Stomach (tissue), 8 donors: ENCODE measurements at regions not wholly inside any gene's neighbourhood (a gene's known extent, or its start where the extent isn't known, plus 50 kb on each side); places are given as distances from the start of the nearest gene placed in this dataset.

ENCODE experiments used
- DNase-seq, 2 donors: peaks; one replicate each; pipeline versions ENCODE4 v3.0.0 to v3.0.0-alpha.2; 2013 to 2019
- H3K27ac ChIP-seq, 5 donors: fragments of 200-600 bp in 4 of 5; sonication (generic) in 4 of 5; one replicate each; pipeline ENCODE4 v1.5.1; 2013 to 2019; ENCODE audit warnings: mild to moderate bottlenecking in 1 of 5, moderate library complexity in 1 of 5
- H3K27me3 ChIP-seq, 3 donors: fragments of 200-600 bp; sonication (generic); one replicate each; pipeline ENCODE4 v1.5.1; 2017 to 2019; ENCODE audit warnings: mixed run types in 1 of 3
- H3K36me3 ChIP-seq, 4 donors: fragments of 200-600 bp; sonication (generic); 1 replicate in 3 of 4; 2 replicates in 1 of 4; pipeline ENCODE4 v1.5.1; 2016 to 2019
- H3K4me1 ChIP-seq, 4 donors: fragments of 200-600 bp; sonication (generic); one replicate each; pipeline ENCODE4 v1.5.1; 2016 to 2019
- H3K4me3 ChIP-seq, 4 donors: fragments of 200-600 bp; sonication (generic) in 3 of 4; one replicate each; pipeline ENCODE4 v1.5.1; 2016 to 2019; ENCODE audit warnings: mild to moderate bottlenecking in 1 of 4
- H3K9me3 ChIP-seq, 4 donors: fragments of 200-600 bp; sonication (generic); one replicate each; pipeline ENCODE4 v1.5.1; 2016 to 2019
- CTCF ChIP-seq, 7 experiments: fragments of 450-650 bp in 4 of 7; fragments of 200-600 bp in 3 of 7; sonication (generic) in 3 of 7; IDR thresholded peaks; one replicate each; pipeline ENCODE4 v1.5.1; 2016 to 2019; ENCODE audit warnings: antibody characterized with exemption in 7 of 7, control low read depth in 2 of 7, mild to moderate bottlenecking in 1 of 7
- EP300 ChIP-seq: sonication (generic); formaldehyde crosslinking; IDR thresholded peaks from one replicate; pipeline ENCODE4 v1.6.1; 2017; ENCODE audit warnings: antibody characterized with exemption
- POLR2A ChIP-seq, 4 donors: fragments of 450-650 bp; IDR thresholded peaks; one replicate each; pipeline ENCODE4 v1.6.1; 2016; ENCODE audit warnings: antibody characterized with exemption in 4 of 4, control low read depth in 2 of 4, mild to moderate bottlenecking in 1 of 4, moderate library complexity in 1 of 4
- POLR2AphosphoS5 ChIP-seq, 3 donors: sonication (generic); formaldehyde crosslinking; IDR thresholded peaks; one replicate each; pipeline ENCODE4 v1.6.1; 2016; ENCODE audit warnings: antibody characterized with exemption in 3 of 3
- WGBS, 5 donors: extraction: QIAGEN DNeasy Blood & Tissue Kit in 3 of 5; methylation state at CpG; one replicate each; pipeline versions ENCODE4 v1.1.5 to v1.1.7; 2013 to 2018; 5-methylcytosine and 5-hydroxymethylcytosine counted together
- intact Hi-C: fragments of 100-400 bp; cut with DNase I; formaldehyde crosslinking; loops from one replicate; pipeline ENCODE4 v1.15.1; 2023; ENCODE audit warnings: low total_unique reads
- donor health status: healthy with polysubstance abuse.
- donor health status: Bipolar disorder and iron deficiency.
- donor health status: healthy.

- no peak overlapping the region for H3K27ac ChIP-seq
- DNase-seq = no peak
- TF ChIP-seq POLR2A (IDR thresholded peaks at IDR 0.05) (no peak), EP300 (no peak), POLR2AphosphoS5 (IDR thresholded peaks at IDR 0.05) (no peak), CTCF (IDR thresholded peaks at IDR 0.05) (no peak)
- no peaks in the 10 kb centered on the region for H3K4me1 ChIP-seq
- H3K36me3 ChIP-seq = no peaks in the 10 kb centered on the region
- peaks cover 0 to 13% (median 2%) of the 10 kb centered on the region in 4 donors for H3K9me3 ChIP-seq
- intact Hi-C loops = no loop called here
- no peak overlapping the region for H3K4me3 ChIP-seq
- 46 to 70% (median 60%) methylated on average over 10 of the region's 10 CpGs for WGBS, 5 donors
- no peaks in the 10 kb centered on the region for H3K27me3 ChIP-seq
Observed at GRCh38 chr6:45801471-45802289, 214.0 kb downstream of the CLIC5 start.

GRCh38 chr6:45800911-45801310 is 214.7 kb downstream of the CLIC5 start:
- Histone ChIP-seq H3K4me1 (no peaks in the 10 kb centered on the region), H3K4me3 (no peak overlapping the region), H3K36me3 (no peaks in the 10 kb centered on the region), H3K27me3 (no peaks in the 10 kb centered on the region), H3K27ac (no peak overlapping the region), H3K9me3 (peaks cover 0 to 9% (median 2%) of the 10 kb centered on the region in 4 donors)
- DNase-seq = no peak
- intact Hi-C loops = no loop called here
- 45 to 61% (median 54%) methylated on average over 5 of the region's 5 CpGs for WGBS, 5 donors
- no peak for TF ChIP-seq CTCF (IDR thresholded peaks at IDR 0.05)
- TF ChIP-seq EP300 = no peak
- TF ChIP-seq POLR2AphosphoS5 (IDR thresholded peaks at IDR 0.05) = no peak
- TF ChIP-seq POLR2A (IDR thresholded peaks at IDR 0.05) = no peak

GRCh38 chr6:45795678-45796077 is 220.0 kb downstream of the CLIC5 start:
- H3K27ac ChIP-seq = no peak overlapping the region
- H3K9me3 ChIP-seq = no peaks in the 10 kb centered on the region
- intact Hi-C loops = no loop called here
- no peak overlapping the region for H3K4me3 ChIP-seq
- no peak for DNase-seq
- no peaks in the 10 kb centered on the region for H3K27me3 ChIP-seq
- no peaks in the 10 kb centered on the region for H3K4me1 ChIP-seq
- H3K36me3 ChIP-seq = no peaks in the 10 kb centered on the region
- no peak for TF ChIP-seq POLR2AphosphoS5 (IDR thresholded peaks at IDR 0.05)
- WGBS, 5 donors = 68 to 78% (median 73%) methylated on average over 3 of the region's 3 CpGs

GRCh38 chr6:45794465-45794864 is 221.2 kb downstream of the CLIC5 start:
- no peak overlapping the region for H3K4me3 ChIP-seq
- WGBS, 5 donors = 76 to 92% (median 86%) methylated on average over 3 of the region's 3 CpGs
- H3K9me3 ChIP-seq = no peaks in the 10 kb centered on the region
- no peaks in the 10 kb centered on the region for H3K4me1 ChIP-seq
- DNase-seq = no peak
- H3K36me3 ChIP-seq = no peaks in the 10 kb centered on the region
- intact Hi-C loops = no loop called here
- no peaks in the 10 kb centered on the region for H3K27me3 ChIP-seq
- no peak overlapping the region for H3K27ac ChIP-seq
- no peak for TF ChIP-seq EP300
- TF ChIP-seq POLR2A (IDR thresholded peaks at IDR 0.05) = no peak
- no peak for TF ChIP-seq CTCF (IDR thresholded peaks at IDR 0.05)
- TF ChIP-seq POLR2AphosphoS5 (IDR thresholded peaks at IDR 0.05) = no peak
